B cell (primary cell): ENCODE measurements at regions not wholly inside any gene's neighbourhood (a gene's known extent, or its start where the extent isn't known, plus 50 kb on each side); places are given as distances from the start of the nearest gene placed in this dataset.

Experiments used
- ATAC-seq: fragments of 200-7000 bp; cut with Tn5 transposase; one replicate; pipeline ENCODE4 v1.10.0; 2021; ENCODE audit warnings: low read depth, mild to moderate bottlenecking, moderate number of reproducible peaks, moderate library complexity
- CTCF ChIA-PET: fragments of 350-600 bp; sonication (Branson Sonifier 250); formaldehyde crosslinking; loops from one replicate; lab custom pipeline; 2021; ENCODE audit warnings: antibody characterized with exemption, inconsistent platforms; lab: Charles Lee
- POLR2A ChIA-PET: fragments of 350-600 bp; sonication (Branson Sonifier 250); formaldehyde crosslinking; loops from one replicate; lab custom pipeline; 2021; ENCODE audit warnings: antibody characterized with exemption; lab: Charles Lee
- DNase-seq: peaks from one replicate; pipeline ENCODE4 v3.0.0; 2013
- H2AFZ ChIP-seq: 2 replicates; pipeline ENCODE4 v1.6.1; 2012; ENCODE audit warnings: mild to moderate bottlenecking, low read depth, low read length; ENCODE audit not compliant: insufficient read depth, poor library complexity, severe bottlenecking
- H3K27ac ChIP-seq, 2 donors: 1 replicate in 1 of 2; 2 replicates in 1 of 2; pipeline ENCODE4 v1.5.1; 2012 to 2013; ENCODE audit warnings: low read length in 2 of 2, mild to moderate bottlenecking in 2 of 2, moderate library complexity in 1 of 2
- H3K27me3 ChIP-seq, 4 experiments: fragments of 200-600 bp in 1 of 4; sonication (generic) in 1 of 4; replicated peaks in 1 of 4; 1 replicate in 2 of 4; 2 replicates in 2 of 4; pipeline versions ENCODE4 v1.6.1 to v1.7.0; 2013 to 2016; ENCODE audit warnings: low read length in 3 of 4, mild to moderate bottlenecking in 2 of 4, mixed read lengths in 1 of 4, moderate library complexity in 1 of 4; ENCODE audit not compliant: insufficient read depth in 4 of 4, control insufficient read depth in 3 of 4; ENCODE audit errors: control extremely low read depth in 1 of 4
- H3K36me3 ChIP-seq, 2 experiments: replicated peaks in 1 of 2; 1 replicate in 1 of 2; 2 replicates in 1 of 2; pipeline versions ENCODE4 v1.6.1 to v1.7.1; 2013; ENCODE audit warnings: low read length in 1 of 2; ENCODE audit not compliant: insufficient read depth in 2 of 2, control insufficient read depth in 1 of 2; ENCODE audit errors: control extremely low read depth in 1 of 2, extremely low read depth in 1 of 2
- H3K4me1 ChIP-seq, 2 donors: fragments of 200-600 bp in 1 of 2; sonication (generic) in 1 of 2; 1 replicate in 1 of 2; 2 replicates in 1 of 2; pipeline versions ENCODE4 v1.5.1 to v1.6.1; 2013 to 2017; ENCODE audit warnings: low read length in 2 of 2; ENCODE audit not compliant: control insufficient read depth in 2 of 2, insufficient read depth in 2 of 2
- H3K4me2 ChIP-seq: replicated peaks from 2 replicates; pipeline ENCODE3; 2012; ENCODE audit warnings: mild to moderate bottlenecking, low read depth, low read length; ENCODE audit not compliant: poor library complexity, severe bottlenecking
- H3K4me3 ChIP-seq, 5 experiments: fragments of 200-600 bp in 1 of 5; sonication (generic) in 1 of 5; 1 replicate in 3 of 5; 2 replicates in 2 of 5; pipeline versions ENCODE4 v1.5.1 to v1.7.0; 2011 to 2016; ENCODE audit warnings: low read length in 4 of 5, mild to moderate bottlenecking in 4 of 5, low read depth in 2 of 5, control low read depth in 1 of 5, moderate library complexity in 1 of 5; ENCODE audit not compliant: insufficient read depth in 1 of 5; ENCODE audit errors: control extremely low read depth in 1 of 5, extremely low read depth in 1 of 5
- H3K79me2 ChIP-seq: fragments of 200-600 bp; sonication (generic); one replicate; pipeline ENCODE4 v1.6.0; 2016; ENCODE audit warnings: low read length; ENCODE audit not compliant: control insufficient read depth, insufficient read depth
- H3K9ac ChIP-seq: fragments of 200-600 bp; sonication (generic); 2 replicates; pipeline ENCODE4 v1.6.1; 2017; ENCODE audit warnings: mild to moderate bottlenecking, low read length, moderate library complexity
- H3K9me3 ChIP-seq, 3 donors: one replicate each; pipeline versions ENCODE4 v1.6.1 to v1.7.1; 2013; ENCODE audit warnings: low read length in 2 of 3; ENCODE audit not compliant: control insufficient read depth in 2 of 3, insufficient read depth in 1 of 3; ENCODE audit errors: control extremely low read depth in 1 of 3
- H4K20me1 ChIP-seq: 2 replicates; pipeline ENCODE4 v1.6.0; 2012; ENCODE audit warnings: mild to moderate bottlenecking, low read length; ENCODE audit not compliant: insufficient read depth, control insufficient read depth, poor library complexity, severe bottlenecking
- H3K27ac Mint-ChIP-seq: one replicate; pipeline ENCODE4 v1.8.0; 2021; ENCODE audit warnings: mixed read lengths
- H3K27me3 Mint-ChIP-seq: one replicate; pipeline ENCODE4 v1.8.0; 2021; ENCODE audit warnings: mixed read lengths
- H3K4me1 Mint-ChIP-seq: one replicate; pipeline ENCODE4 v1.8.0; 2021; ENCODE audit warnings: mixed read lengths
- H3K4me3 Mint-ChIP-seq: one replicate; pipeline ENCODE4 v1.8.0; 2021; ENCODE audit warnings: mixed read lengths
- H3K9me3 Mint-ChIP-seq: one replicate; pipeline ENCODE4 v1.8.0; 2022; ENCODE audit warnings: mixed read lengths; ENCODE audit not compliant: insufficient read depth
- CTCF ChIP-seq: fragments of 200-600 bp; IDR thresholded peaks from one replicate; pipeline ENCODE4 v1.8.0; 2022; ENCODE audit warnings: antibody characterized with exemption, mild to moderate bottlenecking
- EZH2 ChIP-seq: IDR thresholded peaks from 2 replicates; pipeline ENCODE4 v1.6.1; 2012; ENCODE audit warnings: borderline replicate concordance, low read depth, mild to moderate bottlenecking, moderate library complexity, low read length; ENCODE audit not compliant: insufficient read depth, poor library complexity, severe bottlenecking
- WGBS: methylation state at CpG from one replicate; pipeline ENCODE4 v1.1.5; 2013; ENCODE audit warnings: missing lambda C conversion rate; ENCODE audit not compliant: insufficient coverage; 5-methylcytosine and 5-hydroxymethylcytosine counted together
- intact Hi-C: fragments of 100-400 bp; cut with micrococcal nuclease; formaldehyde crosslinking; loops from one replicate; pipeline ENCODE4 v1.10.0; 2022

GRCh38 chr6:170135821-170136471 is 154.9 kb downstream of the DLL1 start:
- 85% methylated on average over 38 of the region's 38 CpGs for WGBS
- Histone ChIP-seq H3K4me1 (no peaks in the 10 kb centered on the region), H3K27ac (no peak overlapping the region), H3K27me3 (no peaks in the 10 kb centered on the region), H2AFZ (no peak overlapping the region), H3K79me2 (no peaks in the 10 kb centered on the region), H3K4me3 (peak overlapping the region in 2 of 5 experiments; percentile 33 to 39), H3K4me2 (peak overlapping the region; percentile 20), H3K9ac (peak overlapping the region; percentile 19), H3K9me3 (peaks cover 0 to 22% (median 0%) of the 10 kb centered on the region in 3 donors), H3K36me3 (no peaks in the 10 kb centered on the region), H4K20me1 (no peaks in the 10 kb centered on the region)
- intact Hi-C loops, result no loop called here
- Mint-ChIP-seq H3K9me3 (peaks cover 2% of the 10 kb centered on the region), H3K27me3 (peaks cover 3% of the 10 kb centered on the region), H3K4me1 (no peaks in the 10 kb centered on the region), H3K27ac (no peak overlapping the region), H3K4me3 (no peak overlapping the region)
- ATAC-seq, result no peak
- CTCF ChIA-PET, result no interaction called here
- no peak for TF ChIP-seq EZH2
- no peak for TF ChIP-seq CTCF
- DNase-seq, result no peak
- POLR2A ChIA-PET, result no interaction called here

GRCh38 chr6:170135461-170135820 is 155.4 kb downstream of the DLL1 start:
- H3K36me3 ChIP-seq, result no peaks in the 10 kb centered on the region

More at GRCh38 chr6:170135461-170135820, 155.4 kb downstream of the DLL1 start:
- peaks cover 3% of the 10 kb centered on the region for H3K27me3 Mint-ChIP-seq
- Histone ChIP-seq H3K27ac (no peak overlapping the region), H3K27me3 (no peaks in the 10 kb centered on the region), H3K9ac (peak overlapping the region; percentile 19), H3K4me1 (no peaks in the 10 kb centered on the region), H3K9me3 (peaks cover 0 to 22% (median 0%) of the 10 kb centered on the region in 3 donors), H3K4me3 (peak overlapping the region in 2 of 5 experiments; percentile 33 to 39), H3K4me2 (peak overlapping the region; percentile 20), H3K79me2 (no peaks in the 10 kb centered on the region), H2AFZ (no peak overlapping the region), H4K20me1 (no peaks in the 10 kb centered on the region)
- H3K4me1 Mint-ChIP-seq, result no peaks in the 10 kb centered on the region
- H3K27ac Mint-ChIP-seq, result no peak overlapping the region
- ATAC-seq (no peak), DNase-seq (no peak)
- WGBS, result 87% methylated on average over 14 of the region's 16 CpGs
- ChIA-PET POLR2A (no interaction called here), CTCF (no interaction called here)
- TF ChIP-seq CTCF, result no peak
- TF ChIP-seq EZH2, result no peak
- peaks cover 2% of the 10 kb centered on the region for H3K9me3 Mint-ChIP-seq
- no peak overlapping the region for H3K4me3 Mint-ChIP-seq
- intact Hi-C loops, result no loop called here
